A172 (cell line): ENCODE measurements at regions not wholly inside any gene's neighbourhood (a gene's known extent, or its start where the extent isn't known, plus 50 kb on each side); places are given as distances from the start of the nearest gene placed in this dataset.

Experiments
- DNase-seq: peaks from one replicate; pipeline ENCODE4 v3.0.0-alpha.2; 2015; ENCODE audit warnings: low spot score

- no peak for DNase-seq
These were observed 347.5 kb upstream of the ASIC2 start for GRCh38 chr17:33640629-33641028.

GRCh38 chr17:33642002-33642401 lies 348.9 kb upstream of the ASIC2 start:
- DNase-seq, result no peak

DNA sequence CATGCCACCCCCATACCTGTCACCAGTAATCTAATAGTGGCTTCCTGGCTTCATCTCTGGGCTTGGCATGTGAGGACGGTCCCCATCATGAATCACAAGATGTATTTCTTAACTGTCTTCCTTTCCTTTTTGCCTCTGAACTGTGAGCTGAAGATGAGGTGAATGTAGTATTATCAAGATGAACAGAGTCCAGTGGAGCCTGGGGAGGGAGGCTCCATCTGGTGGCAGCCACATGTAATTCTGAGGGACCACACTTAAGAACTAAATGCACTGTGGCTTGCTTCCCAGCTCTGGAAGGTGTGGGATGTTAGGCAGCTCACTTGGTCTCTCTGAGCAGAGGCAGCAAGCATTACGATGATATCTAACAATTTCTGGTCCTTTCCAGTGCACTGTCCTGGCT lies 354.9 kb upstream of the ASIC2 start:
- no peak for DNase-seq

DNA sequence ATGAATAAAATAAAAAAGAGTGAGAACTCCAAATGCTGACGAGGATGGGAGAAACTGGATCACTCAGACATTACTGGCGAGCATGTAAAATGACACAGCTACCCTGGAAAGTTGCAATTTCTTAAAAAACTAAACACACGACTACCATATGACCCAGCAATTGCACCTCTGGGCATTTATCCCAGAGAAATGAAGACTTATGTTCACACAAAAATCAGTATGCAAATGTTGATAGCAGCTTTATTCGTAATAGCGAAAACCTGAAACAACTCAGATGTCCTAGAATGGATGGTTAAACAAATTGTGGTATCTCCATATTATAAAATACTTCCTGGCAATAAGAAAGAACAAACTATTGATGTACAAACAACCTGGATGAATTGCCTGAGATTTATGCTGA lies 357.2 kb upstream of the ASIC2 start:
- DNase-seq, result no peak

- DNase-seq, result no peak
These were observed 358.6 kb upstream of the ASIC2 start for GRCh38 chr17:33651686-33652085.

- DNase-seq, result no peak
These were observed 359.8 kb upstream of the ASIC2 start for GRCh38 chr17:33652731-33653398.

DNA sequence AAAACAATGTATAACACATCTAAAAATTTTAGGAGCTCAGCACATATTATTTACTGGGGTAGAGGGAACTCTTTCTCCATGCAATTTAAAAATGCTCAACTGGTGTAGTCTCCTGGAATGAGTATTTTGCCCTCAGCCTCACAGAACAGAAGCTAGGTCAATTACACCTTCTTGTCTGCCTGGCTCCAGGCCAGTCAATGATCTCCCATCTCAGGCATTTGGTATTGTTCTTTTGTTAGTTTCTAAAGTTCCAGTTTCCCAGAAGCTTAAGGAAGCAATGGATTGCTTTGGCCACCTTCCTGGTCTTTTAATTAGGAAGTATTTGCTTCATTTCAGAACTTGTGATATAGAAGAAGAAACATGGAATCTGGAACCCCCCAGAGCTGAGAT lies 360.3 kb upstream of the ASIC2 start:
- no peak for DNase-seq

GRCh38 chr17:33657181-33657580 lies 364.1 kb upstream of the ASIC2 start:
- DNase-seq, result no peak

DNA sequence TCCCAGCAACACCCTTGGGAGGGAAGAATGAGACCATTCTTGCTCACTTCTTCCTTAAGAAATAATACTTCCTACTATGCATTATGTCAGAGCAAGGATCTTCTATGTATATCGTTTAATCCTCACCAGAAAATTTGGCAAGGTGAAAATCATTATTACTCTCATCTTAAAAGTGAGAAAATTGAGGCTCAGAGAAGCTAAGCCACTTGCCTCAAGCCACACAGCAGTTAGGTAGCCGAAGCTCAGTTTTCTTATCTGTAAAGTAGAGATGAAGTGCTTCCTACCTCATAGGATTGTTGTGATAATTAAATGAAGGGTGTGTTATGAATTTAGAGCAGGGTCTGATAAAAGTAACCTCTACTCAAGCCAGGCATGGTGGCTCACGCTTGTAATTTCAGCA lies 368.9 kb upstream of the ASIC2 start:
- no peak for DNase-seq

DNA sequence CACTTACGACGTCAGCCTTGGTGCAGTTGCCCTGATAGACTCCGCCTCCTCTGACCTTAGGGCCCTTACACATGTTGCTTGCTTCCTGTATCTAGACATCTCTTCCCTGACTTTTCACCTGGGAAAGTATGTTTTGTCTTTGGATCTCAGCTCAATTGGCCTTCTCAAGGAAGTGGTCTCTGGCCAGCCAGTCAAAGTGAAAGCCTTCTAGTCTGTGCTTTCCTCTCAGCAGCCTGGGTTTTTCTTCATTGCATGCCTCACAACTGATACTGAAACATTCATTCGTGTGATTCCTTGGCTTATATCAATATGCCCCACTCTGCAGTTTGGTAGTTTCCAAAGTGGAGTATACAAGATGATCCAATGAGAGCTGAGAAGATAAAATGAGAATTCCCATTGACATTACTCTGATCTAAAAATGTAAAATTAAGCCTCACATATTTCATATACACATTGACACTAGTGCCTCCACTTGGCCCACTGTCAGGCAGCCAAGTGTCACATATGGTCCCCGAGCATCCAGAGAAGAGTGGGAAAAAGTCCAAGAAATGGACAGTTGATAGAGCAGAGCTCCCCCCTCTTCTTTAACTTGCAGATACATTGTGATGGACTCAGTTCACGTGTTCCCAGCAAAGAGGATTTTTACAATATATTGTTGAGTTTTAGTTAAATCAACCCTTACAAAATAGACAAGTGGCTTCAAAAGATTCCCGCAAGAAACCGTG lies 371.2 kb upstream of the ASIC2 start:
- DNase-seq, result no peak

GRCh38 chr17:33667052-33667509 lies 374.0 kb upstream of the ASIC2 start:
- DNase-seq, result peak; percentile 73

DNA sequence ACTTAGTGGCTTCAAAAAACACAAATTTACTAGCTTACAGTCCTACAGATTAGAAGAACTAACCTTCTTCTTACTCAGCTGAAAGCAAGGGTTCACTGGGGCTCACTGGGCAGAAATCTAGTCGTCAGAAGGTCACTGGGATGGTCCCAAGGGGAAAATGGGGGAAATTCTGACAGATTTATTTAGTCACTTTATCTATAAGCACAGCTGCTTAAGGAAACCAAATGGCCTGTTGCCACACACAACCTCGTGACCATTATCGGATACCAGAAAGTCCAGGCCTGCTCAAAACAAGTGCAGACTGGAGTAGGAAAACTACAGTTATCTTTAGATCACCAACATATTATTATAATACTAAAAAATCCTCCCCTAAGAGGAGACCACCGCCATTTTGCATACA lies 374.6 kb upstream of the ASIC2 start:
- DNase-seq, result no peak

DNA sequence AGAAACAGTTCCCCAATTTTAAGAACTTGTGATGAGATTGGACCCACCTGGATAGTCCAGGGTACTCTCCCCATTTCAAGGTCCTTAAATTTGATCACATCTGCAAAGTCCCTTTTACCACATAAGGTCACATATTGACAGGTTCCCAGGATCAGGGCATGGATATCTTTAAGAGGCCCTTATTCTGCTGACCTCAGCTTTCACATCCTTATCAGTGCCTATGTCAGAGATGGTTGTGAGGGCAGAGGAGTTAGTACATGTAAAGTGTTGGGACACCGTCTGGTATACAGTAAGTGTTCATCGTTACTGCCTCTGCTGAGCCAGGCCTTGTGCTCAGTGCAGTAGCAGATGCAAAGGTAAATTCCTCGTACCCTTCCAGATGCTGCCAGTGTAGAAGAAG lies 375.4 kb upstream of the ASIC2 start:
- no peak for DNase-seq

GRCh38 chr17:33671491-33671890 lies 378.4 kb upstream of the ASIC2 start:
- DNase-seq, result no peak

GRCh38 chr17:33674685-33675084 lies 381.6 kb upstream of the ASIC2 start:
- DNase-seq, result peak; percentile 53

DNA sequence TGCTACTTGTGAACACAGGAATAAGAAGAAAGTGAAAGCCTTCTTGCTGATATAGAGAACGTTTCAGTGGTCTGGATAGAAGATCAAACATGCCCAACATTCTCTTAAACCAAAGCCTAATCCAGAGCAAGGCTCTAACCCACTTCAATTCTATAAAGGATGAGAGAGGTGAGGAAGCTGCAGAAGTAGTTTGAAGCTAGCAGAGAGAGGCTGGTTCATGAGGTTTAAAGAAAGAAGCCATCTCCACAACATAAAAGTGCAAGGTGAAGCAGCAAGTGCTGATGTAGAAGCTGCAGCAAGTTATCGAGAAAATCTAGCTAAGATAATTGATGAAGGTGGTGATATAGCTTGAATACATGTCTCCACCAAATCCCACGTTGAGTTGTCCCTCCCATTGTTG lies 383.3 kb upstream of the ASIC2 start:
- no peak for DNase-seq

- no peak for DNase-seq
These were observed 386.5 kb upstream of the ASIC2 start for GRCh38 chr17:33679595-33679994.

DNA sequence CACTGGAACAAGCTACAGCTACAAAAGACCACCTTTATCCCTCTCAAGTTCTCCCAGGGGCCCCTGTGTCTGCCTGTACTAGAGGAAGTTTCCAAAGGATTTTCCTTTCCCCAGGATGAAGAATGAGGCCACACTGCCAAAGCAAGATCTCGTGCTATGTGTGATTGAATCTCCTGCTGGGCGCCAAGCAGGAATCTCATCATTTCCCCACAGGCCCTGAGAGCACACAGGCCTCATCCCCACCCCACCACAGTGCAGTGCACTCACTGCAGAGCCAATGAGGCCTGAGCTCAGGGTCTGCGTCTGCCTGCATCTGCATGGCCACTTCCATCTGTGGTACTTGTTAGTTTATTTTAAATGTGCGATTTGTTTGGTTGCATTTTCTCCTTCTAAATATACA lies 387.4 kb upstream of the ASIC2 start:
- DNase-seq, result no peak

GRCh38 chr17:33682599-33682998 lies 389.5 kb upstream of the ASIC2 start:
- DNase-seq, result no peak

GRCh38 chr17:33684735-33685134 lies 391.6 kb upstream of the ASIC2 start:
- no peak for DNase-seq

GRCh38 chr17:33686171-33686570 lies 393.1 kb upstream of the ASIC2 start:
- no peak for DNase-seq

DNA sequence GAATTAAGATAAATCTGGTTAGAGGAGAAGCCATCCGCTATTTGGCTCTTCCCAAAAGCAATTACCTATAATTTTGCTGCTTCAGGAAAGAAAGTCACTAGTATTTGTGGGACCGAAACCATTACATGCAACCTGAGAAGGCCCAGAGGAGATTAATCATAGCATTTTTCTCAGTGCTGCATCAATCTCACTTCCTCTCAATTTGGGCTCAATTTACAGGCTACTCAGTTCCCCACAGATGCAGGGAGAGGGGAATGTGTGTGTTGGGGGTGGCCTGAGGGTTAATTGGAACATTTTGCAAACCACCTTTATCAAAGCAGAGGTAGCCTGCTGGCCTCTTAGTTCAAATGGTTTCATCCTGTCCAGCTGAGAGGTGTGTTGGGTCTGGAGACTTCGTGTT lies 394.7 kb upstream of the ASIC2 start:
- no peak for DNase-seq

GRCh38 chr17:33688771-33689170 lies 395.7 kb upstream of the ASIC2 start:
- no peak for DNase-seq

GRCh38 chr17:33689725-33690124 lies 396.6 kb upstream of the ASIC2 start:
- DNase-seq, result no peak
